Bone marrow (tissue), 2 donors: ENCODE measurements at regions not wholly inside any gene's neighbourhood (a gene's known extent, or its start where the extent isn't known, plus 50 kb on each side); places are given as distances from the start of the nearest gene placed in this dataset.

Experiments
- DNase-seq, 2 donors: peaks; one replicate each; lab custom pipeline; 2025; lab: John Stamatoyannopoulos, UW

GRCh38 chr9:23441275-23441674, 384.8 kb downstream of the ELAVL2 start:
- DNase-seq = no peak

DNA sequence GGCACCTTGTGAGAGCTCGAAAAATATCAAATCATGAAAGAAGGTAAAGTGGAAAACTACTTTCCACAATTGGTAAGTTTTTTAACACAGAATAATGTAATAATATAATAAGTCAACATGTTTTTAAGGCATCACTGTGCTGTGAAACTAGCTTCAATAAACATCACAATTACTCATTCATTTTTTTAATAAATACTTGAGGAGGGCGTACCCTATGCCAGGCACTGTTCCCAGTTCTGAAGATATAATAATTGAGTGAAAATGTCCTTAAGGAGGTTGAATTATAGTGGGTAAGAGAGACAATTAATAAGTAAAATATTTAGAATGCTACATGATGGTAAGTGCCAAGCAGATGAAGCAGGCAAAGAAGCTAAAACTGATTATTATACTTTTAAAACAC, 381.4 kb downstream of the ELAVL2 start:
- DNase-seq = no peak

GRCh38 chr9:23447166-23447565, 378.9 kb downstream of the ELAVL2 start:
- DNase-seq = no peak

GRCh38 chr9:23447944-23448343, 378.1 kb downstream of the ELAVL2 start:
- no peak for DNase-seq

DNA sequence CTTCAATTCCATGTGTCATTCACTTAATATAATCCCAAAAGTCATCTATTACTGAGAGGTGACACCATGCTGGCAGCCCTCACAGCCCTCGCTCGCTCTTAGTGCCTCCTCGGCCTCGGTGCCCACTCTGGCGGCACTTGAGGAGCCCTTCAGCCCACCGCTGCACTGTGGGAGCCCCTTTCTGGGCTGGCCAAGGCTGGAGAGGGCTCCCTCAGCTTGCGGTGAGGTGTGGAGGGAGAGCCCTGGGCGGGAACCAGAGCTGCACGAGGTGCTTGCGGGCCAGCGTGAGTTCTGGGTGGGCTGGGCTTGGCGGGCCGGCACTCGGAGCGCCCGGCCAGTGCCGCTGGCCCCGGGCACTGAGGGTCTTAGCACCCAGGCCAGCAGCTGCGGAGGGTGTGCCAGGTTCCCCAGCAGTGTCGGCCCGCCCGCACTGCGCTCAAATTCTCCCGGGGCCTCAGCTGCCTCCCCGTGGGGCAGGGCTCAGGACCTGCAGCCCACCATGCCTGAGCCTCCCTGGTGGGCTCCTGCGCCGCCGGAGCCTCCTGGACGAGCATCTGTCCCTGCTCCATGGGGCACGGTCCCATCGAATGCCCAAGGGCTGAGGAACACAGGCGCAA, 374.1 kb downstream of the ELAVL2 start:
- no peak for DNase-seq

- DNase-seq = no peak
Measured at GRCh38 chr9:23464275-23464674, 361.8 kb downstream of the ELAVL2 start.

GRCh38 chr9:23467276-23467675, 358.8 kb downstream of the ELAVL2 start:
- no peak for DNase-seq

DNA sequence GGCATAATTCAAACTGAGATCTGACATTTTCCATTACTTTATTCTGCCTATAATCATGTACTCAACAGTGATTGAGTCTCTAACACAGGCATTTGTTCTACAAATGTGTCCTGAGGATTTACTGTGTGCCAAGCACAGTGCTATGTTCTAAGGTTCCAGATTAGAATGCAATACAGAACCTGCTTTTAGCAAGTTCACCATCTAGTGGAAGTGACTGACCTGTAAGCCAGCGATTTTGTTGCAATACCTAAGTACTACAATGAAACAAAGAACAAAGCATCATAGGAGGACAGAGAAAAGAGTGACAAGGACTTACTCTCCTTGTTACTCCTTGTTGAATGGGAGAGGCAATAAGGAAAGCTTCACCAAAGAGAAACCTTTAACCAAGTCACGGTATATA, 348.1 kb downstream of the ELAVL2 start:
- no peak for DNase-seq

DNA sequence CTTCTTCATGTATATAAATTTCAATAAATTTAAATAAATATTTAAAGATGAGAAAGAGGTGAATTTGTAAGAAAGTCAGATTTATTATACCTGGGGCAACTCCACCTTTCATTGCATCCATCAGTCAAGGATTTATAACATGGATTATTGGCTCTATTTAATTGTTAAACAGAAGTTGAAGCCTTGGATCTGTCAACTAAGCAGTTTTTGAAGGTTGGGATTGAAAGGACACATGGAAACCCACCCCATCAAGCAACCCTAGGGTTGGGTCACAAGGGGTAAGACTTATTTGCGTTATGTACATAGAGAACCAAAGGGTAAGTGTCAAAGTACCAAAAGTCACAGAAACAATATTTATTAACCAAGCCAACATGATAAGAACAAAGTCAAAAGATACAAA, 342.5 kb downstream of the ELAVL2 start:
- DNase-seq = no peak

DNA sequence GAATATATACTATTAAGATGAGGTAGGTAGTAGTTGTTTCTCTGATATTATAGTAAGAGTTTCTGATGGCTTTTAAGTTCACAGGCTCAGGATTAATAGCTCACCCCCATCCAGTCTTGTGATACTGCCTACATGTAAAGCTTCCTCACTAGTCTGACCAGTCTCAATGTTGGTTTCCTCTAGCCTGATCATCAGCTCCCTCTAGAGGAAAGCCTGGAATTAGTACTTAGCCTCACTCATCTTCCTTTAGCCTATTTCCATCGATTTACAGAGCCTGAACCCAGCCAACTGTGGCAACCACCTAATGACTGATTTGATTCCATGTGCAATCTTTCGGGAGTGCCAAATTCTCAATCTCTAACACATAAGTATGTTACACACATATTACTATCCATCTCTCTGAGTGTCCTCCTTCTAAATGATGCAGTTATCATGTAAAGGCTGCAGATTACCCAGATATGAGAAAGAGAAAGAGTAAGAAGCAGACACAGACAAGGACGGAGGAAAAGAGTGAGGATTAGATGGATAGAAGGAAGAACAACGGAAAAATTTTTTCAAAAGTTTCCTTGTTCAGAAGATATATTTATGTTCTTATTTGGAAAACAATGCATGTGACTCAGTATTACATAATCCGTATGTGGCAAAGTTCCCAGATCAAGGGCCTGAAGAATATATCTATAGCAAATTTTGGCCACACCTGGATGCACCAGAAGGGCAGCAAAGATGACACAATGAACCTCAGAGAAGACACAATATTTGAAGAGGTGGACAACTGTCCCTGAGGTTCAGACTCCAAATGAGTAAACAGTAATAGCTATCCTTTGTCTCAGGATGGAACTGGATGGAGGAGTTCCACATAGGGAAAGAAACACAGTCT, 333.7 kb downstream of the ELAVL2 start:
- DNase-seq = no peak

DNA sequence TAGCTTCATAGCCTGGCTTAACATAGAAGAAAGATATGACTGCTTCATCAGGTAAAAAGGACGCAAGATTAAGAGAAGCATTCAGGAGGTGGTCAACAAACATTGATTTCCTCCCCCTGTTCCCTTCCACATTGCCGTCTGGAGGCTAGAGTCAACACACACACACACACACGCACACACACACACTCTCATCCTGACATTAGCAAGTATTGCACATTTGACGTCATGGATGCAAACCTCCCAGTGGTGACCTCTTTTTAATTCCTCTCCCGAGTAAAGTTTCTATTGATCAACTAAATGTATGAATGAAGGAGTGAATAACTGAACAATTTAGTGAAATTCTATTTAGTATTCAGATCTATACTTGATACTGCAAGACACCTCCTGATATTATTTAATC, 332.8 kb downstream of the ELAVL2 start:
- DNase-seq = no peak

DNA sequence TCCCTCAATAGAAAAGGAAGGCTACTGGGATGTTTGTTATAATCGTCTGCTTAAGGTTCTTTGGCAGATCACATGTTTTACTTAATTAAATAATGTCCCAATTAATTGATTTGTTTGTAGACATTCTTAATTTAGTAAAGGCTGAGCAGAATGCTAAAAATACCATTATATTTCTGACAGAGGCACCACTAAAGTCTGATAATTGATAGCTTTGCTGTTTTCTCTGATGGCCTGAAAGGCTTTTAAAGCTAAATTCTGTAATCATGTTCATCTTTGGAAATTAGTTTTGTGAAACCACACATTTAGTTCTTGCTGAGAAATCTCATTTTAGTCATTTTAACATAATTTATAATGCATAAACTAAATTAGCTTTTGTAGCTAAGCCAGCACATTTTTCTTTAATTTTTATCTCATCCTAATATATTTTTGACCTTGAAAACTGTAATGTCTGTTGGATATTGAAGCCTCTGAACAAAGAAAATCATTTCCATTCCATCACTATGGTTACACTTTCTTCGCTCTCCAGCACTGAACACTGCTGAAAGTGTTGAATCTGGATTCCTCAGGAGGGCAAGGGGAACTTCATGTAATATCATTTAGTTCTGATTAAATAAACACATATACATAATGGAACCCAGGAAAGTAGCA, 329.4 kb downstream of the ELAVL2 start:
- DNase-seq = no peak

- DNase-seq = no peak
Measured at GRCh38 chr9:23497137-23497504, 328.9 kb downstream of the ELAVL2 start.

GRCh38 chr9:23502004-23502403, 324.0 kb downstream of the ELAVL2 start:
- DNase-seq = no peak

GRCh38 chr9:23522952-23523351, 303.1 kb downstream of the ELAVL2 start:
- DNase-seq = no peak

DNA sequence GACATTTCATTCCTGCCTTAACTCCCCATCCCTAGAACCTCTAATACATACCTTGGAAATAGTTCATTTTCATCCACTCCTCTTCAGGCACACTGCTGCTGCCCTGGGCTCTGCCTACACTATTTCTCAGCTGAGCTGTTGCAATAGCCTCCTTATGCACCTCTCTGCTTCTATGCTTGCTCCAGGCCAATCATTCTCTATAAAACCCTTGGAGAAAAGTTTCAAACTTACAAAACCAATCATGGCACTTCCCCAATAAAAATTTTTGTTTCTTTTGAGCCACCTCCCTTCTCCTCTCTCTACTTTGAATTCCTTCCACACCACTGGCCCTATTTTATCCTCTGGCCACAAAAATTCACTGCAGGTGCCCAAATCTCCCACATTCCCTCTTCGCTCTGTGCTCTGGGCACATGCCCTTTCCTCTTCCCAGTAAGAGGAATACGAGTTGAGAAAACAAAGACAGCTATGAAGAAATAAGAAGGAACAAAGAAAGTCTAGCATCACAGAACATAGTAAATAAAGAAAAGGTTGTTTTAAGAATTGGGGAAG, 301.4 kb downstream of the ELAVL2 start:
- DNase-seq = no peak

DNA sequence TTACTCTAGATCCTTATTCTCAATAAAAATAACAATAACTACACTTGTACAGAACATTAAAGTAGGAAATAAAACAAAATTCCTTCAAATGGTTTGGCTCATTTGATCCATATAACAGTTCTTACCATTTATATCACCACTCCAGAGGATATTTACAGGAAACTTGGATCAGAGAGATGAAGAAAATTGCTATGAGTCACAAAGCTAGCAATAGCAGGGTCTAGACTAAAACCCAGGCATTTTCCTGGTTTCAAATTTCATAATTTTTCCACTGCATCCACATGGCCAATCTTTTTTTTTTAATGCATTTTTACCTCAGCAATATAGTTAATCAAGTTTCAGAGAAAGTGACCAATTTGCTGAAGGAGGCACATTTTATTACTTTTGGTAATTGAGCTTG, 299.2 kb downstream of the ELAVL2 start:
- DNase-seq = no peak

DNA sequence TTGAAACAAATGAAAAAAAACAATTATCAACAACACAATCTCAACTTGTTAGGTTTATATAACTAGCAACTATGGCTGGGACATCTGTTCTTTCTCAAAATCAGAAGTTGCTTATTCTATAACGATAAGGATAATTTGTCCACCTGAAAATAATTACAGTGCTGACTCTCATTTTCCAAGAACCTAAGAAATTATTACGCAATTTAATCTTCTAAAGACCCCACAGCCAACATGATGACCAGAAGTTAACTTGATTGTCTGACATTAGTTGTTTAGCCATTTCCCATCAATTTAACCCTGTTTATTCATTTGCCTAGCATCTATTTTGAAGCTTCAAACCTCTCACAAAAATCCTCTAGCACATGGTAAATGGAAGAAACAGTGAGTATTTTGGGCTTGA, 293.8 kb downstream of the ELAVL2 start:
- DNase-seq = no peak

DNA sequence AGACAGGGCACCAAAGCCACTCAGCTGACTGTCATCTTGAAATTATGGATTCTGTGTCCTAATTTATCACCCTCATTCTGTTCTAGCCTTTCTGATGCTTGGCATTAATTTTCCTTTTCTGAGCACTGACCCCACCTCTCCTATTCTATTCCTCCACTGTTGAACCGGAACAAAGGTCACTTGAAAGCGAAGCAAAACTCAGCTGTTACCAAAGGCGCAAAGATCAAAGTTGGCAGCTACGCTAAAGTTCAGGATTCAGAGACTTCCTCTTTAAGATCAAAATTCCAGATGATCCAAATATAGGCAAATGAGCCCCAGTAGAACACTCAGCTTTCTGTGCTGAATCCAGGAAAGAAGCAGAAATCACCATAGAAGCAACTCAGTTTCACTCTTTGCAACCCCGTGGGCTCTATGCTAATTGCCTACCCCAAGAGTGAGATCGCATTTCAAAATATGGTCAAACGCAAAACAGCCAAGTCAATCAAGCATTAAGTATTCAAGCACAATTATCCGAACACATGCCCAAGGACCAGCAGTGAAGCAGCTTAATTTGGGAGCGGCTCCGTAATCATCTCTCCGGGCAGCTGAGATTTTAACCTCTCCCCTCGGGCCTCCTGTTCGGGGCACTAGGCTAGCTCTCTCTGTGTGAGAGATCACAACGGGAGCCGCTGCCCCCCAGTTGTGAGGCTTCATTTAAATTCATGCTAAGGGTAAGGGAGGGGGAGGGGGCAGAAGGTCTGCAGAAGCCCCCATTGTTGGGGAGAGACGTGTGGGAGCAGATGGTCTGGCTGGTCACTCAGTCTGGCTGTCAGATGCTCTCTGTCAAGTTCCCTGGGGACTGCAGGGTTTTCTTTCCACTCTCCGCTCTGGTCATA, 288.6 kb downstream of the ELAVL2 start:
- DNase-seq = no peak

DNA sequence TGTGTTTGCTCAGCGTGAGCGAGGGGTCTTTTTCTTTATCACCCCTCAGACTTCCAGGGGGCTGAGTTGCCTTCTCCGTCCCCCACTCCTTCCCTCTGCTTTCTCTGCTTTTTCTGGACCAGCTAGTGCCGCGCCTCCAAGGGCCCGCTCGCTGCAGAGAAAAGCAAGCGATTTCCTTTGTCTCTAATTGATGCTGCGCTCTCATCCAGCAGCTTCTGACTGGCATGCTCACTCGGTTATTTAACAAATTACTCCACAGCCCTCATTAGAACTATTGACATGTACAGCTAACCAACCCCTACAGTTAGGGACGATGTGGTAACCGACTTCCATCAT, 288.0 kb downstream of the ELAVL2 start:
- DNase-seq = no peak

- no peak for DNase-seq
Measured at GRCh38 chr9:23538461-23539003, 287.5 kb downstream of the ELAVL2 start.

DNA sequence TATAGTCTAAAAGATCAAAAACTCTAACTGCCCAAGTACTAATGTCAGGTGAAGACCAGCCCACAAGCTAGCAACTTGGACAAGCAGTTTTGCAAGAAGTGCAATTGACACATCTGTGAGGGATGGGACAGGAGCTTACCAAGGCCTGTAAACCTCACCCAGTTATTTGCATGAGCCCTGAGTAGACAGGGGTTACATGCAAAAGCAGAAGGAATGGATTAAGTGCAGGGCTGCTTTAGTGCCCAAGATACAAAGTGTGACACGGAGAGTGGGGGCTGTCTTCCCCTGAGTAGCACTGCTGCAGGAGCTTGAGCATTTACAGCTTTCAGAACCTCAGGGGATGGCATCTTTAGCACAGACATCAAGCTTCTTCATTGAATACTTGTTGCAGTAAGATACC, 286.7 kb downstream of the ELAVL2 start:
- no peak for DNase-seq
